ENCODE measurements at regions not wholly inside any gene's neighbourhood (a gene's known extent, or its start where the extent isn't known, plus 50 kb on each side); places are given as distances from the start of the nearest gene placed in this dataset.

- H3K9me3 ChIP-seq (replicated peaks; ENCODE audit: control insufficient read depth, insufficient read depth, low read length), result no peaks in the 10 kb centered on the region
- no peak overlapping the region for H3K27ac ChIP-seq (ENCODE audit: insufficient read depth, low read depth, low read length)
- H2AFZ ChIP-seq (ENCODE audit: low read depth, low read length), result no peak overlapping the region
- H3K4me1 ChIP-seq (ENCODE audit: control insufficient read depth, extremely low read depth, insufficient read depth, low read length), result no peaks in the 10 kb centered on the region
- H3K4me3 ChIP-seq (replicated peaks in 1 of 3; ENCODE audit: insufficient read depth in 1 of 3, low read depth in 1 of 3, low read length in 3 of 3), result no peak overlapping the region
- H3K4me2 ChIP-seq (ENCODE audit: insufficient read depth, low read length), result no peak overlapping the region
- H3K9me1 ChIP-seq (replicated peaks; ENCODE audit: control insufficient read depth, extremely low read depth, insufficient read depth, low read length), result no peaks in the 10 kb centered on the region
- DNase-seq (ENCODE audit: low read depth, low spot score) (peak; percentile 24), FAIRE-seq (no peak)
- H3K27me3 ChIP-seq (ENCODE audit: control insufficient read depth in 2 of 2, insufficient read depth in 2 of 2, low read length in 2 of 2), result no peaks in the 10 kb centered on the region
- BruUV-seq (replicated peaks), result no TSS peak
- no peaks in the 10 kb centered on the region for H3K79me2 ChIP-seq (ENCODE audit: control insufficient read depth, insufficient read depth, low read length)
- dilution Hi-C loops (cut with MboI; ENCODE audit: extremely low pct_ligation_motif_present, low sequenced_read_pairs) (no loop called here), intact Hi-C loops (cut with micrococcal nuclease) (no loop called here)
- H3K36me3 ChIP-seq (ENCODE audit: control insufficient read depth in 2 of 2, extremely low read depth in 1 of 2, insufficient read depth in 2 of 2, low read length in 2 of 2), result no peaks in the 10 kb centered on the region
- no peaks in the 10 kb centered on the region for H4K20me1 ChIP-seq (replicated peaks; ENCODE audit: control insufficient read depth, extremely low read depth, insufficient read depth, low read length)
- TF ChIP-seq MAX (IDR thresholded peaks at IDR 0.05; ENCODE audit: insufficient read depth, insufficient read length), result no peak
- TF ChIP-seq POLR2A (IDR thresholded peaks at IDR 0.05; ENCODE audit: low read depth, low read length), result no peak
- TF ChIP-seq MYC (IDR thresholded peaks at IDR 0.05; ENCODE audit: low read depth, low read length), result no peak
- no peak for TF ChIP-seq GATA2 (IDR thresholded peaks at IDR 0.05; ENCODE audit: insufficient read depth, insufficient read length, low read depth, low read length)
- TF ChIP-seq POLR2AphosphoS5 (IDR thresholded peaks at IDR 0.05; ENCODE audit: insufficient read depth, low read depth, low read length), result no peak
- TF ChIP-seq EZH2 (IDR thresholded peaks at IDR 0.05; ENCODE audit: borderline replicate concordance, low read depth, low read length, severe bottlenecking), result no peak
- no peak for TF ChIP-seq CTCF (IDR thresholded peaks at IDR 0.05; ENCODE audit: extremely low read depth in 1 of 2, insufficient read depth in 1 of 2, low read depth in 1 of 2, low read length in 2 of 2)
- TF ChIP-seq FOS (IDR thresholded peaks at IDR 0.05; ENCODE audit: borderline replicate concordance, insufficient read depth, low read length), result no peak
- TF ChIP-seq JUN (IDR thresholded peaks at IDR 0.05; ENCODE audit: borderline replicate concordance, insufficient read depth, insufficient read length, low read depth), result no peak
- ChIA-PET CTCF (interaction anchor here (0.9 kb wide), 1 partner anchor 9 kb away, joined by 3 read pairs; no protein-coding TSS in a partner anchor), POLR2A (no interaction called here)
- H3K9ac ChIP-seq (replicated peaks; ENCODE audit: extremely low read depth, insufficient read depth, low read length), result no peak overlapping the region
These were observed 157.7 kb downstream of the HNMT start for GRCh38 chr2:138121666-138122661.

All from endothelial cell of umbilical vein (primary cell).